ENCODE measurements at regions not wholly inside any gene's neighbourhood (a gene's known extent, or its start where the extent isn't known, plus 50 kb on each side); places are given as distances from the start of the nearest gene placed in this dataset.
"Not testable (repeated sequence)": the region's sequence is repeated elsewhere in the genome, so short reads cannot be mapped to it uniquely, and the experiment has no call there.

DNA sequence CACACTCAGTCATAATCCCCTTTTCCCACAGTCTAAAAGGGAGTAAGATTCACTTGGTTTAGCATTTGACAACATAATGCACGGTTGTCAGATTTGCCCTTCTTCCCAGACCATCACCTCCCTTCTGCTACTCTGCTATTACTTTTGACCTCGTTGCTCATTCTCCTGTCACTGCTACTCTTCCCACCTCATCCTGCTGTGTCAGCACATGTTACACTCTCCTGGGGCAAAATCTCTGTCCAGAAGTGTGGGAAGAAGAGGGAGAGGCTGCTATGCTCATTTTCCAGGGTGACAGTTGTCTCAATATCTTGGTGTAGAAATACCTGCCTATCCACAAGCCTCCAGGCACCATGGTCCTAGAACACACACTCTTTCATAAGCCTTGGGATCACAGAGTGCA lies 449.9 kb upstream of the PIK3R1 start:
- Histone ChIP-seq H3K9me3 (ENCODE audit: low read depth) (no peaks in the 10 kb centered on the region), H3K27ac (no peak overlapping the region), H4K20me1 (ENCODE audit: insufficient read depth, poor library complexity, severe bottlenecking) (no peaks in the 10 kb centered on the region), H2AFZ (no peak overlapping the region), H3K4me3 (no peak overlapping the region), H3K4me2 (no peak overlapping the region), H3K36me3 (replicated peaks; ENCODE audit: insufficient read depth, low read depth) (no peaks in the 10 kb centered on the region), H3K79me2 (no peaks in the 10 kb centered on the region), H3K9me2 (replicated peaks; ENCODE audit: insufficient read depth) (no peaks in the 10 kb centered on the region), H3K4me1 (ENCODE audit: insufficient read depth) (peaks cover 9% of the 10 kb centered on the region), H3K27me3 (no peaks in the 10 kb centered on the region)
- TF ChIP-seq EZH2 (IDR thresholded peaks at IDR 0.05; ENCODE audit: borderline replicate concordance) (no peak), EZH2phosphoT487 (IDR thresholded peaks at IDR 0.05; ENCODE audit: low read depth, severe bottlenecking, unreplicated experiment) (no peak)
- TF ChIP-seq, protein P1, sequence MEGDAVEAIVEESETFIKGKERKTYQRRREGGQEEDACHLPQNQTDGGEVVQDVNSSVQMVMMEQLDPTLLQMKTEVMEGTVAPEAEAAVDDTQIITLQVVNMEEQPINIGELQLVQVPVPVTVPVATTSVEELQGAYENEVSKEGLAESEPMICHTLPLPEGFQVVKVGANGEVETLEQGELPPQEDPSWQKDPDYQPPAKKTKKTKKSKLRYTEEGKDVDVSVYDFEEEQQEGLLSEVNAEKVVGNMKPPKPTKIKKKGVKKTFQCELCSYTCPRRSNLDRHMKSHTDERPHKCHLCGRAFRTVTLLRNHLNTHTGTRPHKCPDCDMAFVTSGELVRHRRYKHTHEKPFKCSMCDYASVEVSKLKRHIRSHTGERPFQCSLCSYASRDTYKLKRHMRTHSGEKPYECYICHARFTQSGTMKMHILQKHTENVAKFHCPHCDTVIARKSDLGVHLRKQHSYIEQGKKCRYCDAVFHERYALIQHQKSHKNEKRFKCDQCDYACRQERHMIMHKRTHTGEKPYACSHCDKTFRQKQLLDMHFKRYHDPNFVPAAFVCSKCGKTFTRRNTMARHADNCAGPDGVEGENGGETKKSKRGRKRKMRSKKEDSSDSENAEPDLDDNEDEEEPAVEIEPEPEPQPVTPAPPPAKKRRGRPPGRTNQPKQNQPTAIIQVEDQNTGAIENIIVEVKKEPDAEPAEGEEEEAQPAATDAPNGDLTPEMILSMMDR (IDR thresholded peaks at IDR 0.05; ENCODE audit: poor library complexity), result no peak
- 78% methylated on average over 2 of the region's 2 CpGs for WGBS (ENCODE audit: low lambda C conversion rate, missing lambda C conversion rate)
- no peak for DNase-seq (ENCODE audit: low spot score)

DNA sequence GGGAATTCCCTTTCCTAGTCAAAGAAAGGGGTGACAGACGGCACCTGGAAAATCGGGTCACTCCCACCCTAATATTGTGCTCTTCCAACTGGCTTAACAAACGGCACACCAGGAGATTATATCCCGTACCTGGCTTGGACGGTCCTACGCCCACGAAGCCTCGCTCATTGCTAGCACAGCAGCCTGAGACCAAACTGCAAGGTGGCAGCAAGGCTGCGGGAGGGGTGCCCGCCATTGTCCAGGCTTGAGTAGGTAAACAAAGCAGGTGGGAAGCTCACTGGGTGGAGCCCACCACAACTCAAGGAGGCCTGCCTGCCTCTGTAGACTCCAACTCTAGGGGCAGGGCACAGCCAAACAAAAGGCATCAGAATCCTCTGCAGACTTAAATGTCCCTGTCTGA lies 457.8 kb upstream of the PIK3R1 start:
- not testable (repeated sequence) for H3K9me2 ChIP-seq (replicated peaks; ENCODE audit: insufficient read depth); H3K27me3 ChIP-seq; H3K79me2 ChIP-seq; H4K20me1 ChIP-seq (ENCODE audit: insufficient read depth, poor library complexity, severe bottlenecking); H3K4me2 ChIP-seq; DNase-seq (ENCODE audit: low spot score); H3K9me3 ChIP-seq (ENCODE audit: low read depth); H3K4me1 ChIP-seq (ENCODE audit: insufficient read depth); H3K4me3 ChIP-seq; H3K27ac ChIP-seq; H3K36me3 ChIP-seq (replicated peaks; ENCODE audit: insufficient read depth, low read depth); H2AFZ ChIP-seq
- 98% methylated on average over 10 of the region's 10 CpGs for WGBS (ENCODE audit: low lambda C conversion rate, missing lambda C conversion rate)

DNA sequence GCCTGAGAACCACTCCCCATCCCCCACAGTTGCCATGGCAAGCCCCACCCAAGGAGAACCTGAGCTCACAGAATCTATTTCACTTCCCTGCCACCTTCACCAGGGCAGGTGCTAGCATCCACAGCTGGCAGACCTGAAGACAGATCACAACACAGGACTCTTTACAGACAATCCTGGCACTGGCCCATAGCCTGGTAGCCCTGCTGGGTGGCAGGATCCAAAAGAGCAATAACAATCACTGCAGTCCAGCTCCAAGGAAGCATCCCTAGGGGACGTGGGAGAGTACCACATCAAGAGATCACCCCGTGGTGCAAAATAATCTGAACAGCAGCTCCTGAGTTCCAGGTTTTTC lies 463.2 kb upstream of the PIK3R1 start:
- no peak overlapping the region for H3K4me2 ChIP-seq
- DNase-seq (ENCODE audit: low spot score), result no peak
- H3K36me3 ChIP-seq (replicated peaks; ENCODE audit: insufficient read depth, low read depth), result no peaks in the 10 kb centered on the region
- no peaks in the 10 kb centered on the region for H4K20me1 ChIP-seq (ENCODE audit: insufficient read depth, poor library complexity, severe bottlenecking)
- H2AFZ ChIP-seq, result no peak overlapping the region
- no peaks in the 10 kb centered on the region for H3K27me3 ChIP-seq
- no peaks in the 10 kb centered on the region for H3K4me1 ChIP-seq (ENCODE audit: insufficient read depth)
- no peaks in the 10 kb centered on the region for H3K79me2 ChIP-seq
- TF ChIP-seq, protein P1 (IDR thresholded peaks at IDR 0.05; ENCODE audit: poor library complexity), result no peak
- TF ChIP-seq EZH2phosphoT487 (IDR thresholded peaks at IDR 0.05; ENCODE audit: low read depth, severe bottlenecking, unreplicated experiment), result no peak
- H3K9me2 ChIP-seq (replicated peaks; ENCODE audit: insufficient read depth), result no peaks in the 10 kb centered on the region
- WGBS (ENCODE audit: low lambda C conversion rate, missing lambda C conversion rate), result 88% methylated on average over 2 of the region's 2 CpGs
- peaks cover under 1% of the 10 kb centered on the region for H3K9me3 ChIP-seq (ENCODE audit: low read depth)
- no peak overlapping the region for H3K4me3 ChIP-seq
- H3K27ac ChIP-seq, result no peak overlapping the region

DNA sequence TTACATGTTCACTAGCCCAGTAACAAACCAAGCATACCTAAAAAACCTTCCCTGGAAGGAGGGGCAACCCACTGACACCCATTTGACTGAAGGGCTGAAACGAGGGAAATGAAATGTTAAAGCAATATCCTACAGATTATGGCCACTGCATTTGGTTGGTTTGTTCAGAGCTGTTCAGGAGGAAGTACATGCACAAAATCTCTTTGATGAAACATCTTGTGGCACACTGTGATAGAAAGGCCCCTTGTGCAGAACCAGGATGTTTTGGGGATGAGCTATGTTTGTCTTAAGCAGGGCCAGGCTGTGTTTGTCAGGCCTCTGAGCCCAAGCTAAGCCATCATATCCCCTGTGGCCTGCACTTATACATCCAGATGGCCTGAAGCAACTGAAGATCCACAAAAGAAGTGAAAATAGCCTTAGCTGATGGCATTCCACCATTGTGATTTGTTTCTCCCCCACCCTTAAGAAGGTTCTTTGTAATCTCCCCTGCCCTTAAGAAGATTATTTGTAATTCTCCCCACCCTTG lies 467.3 kb upstream of the PIK3R1 start:
- Histone ChIP-seq H3K36me3 (replicated peaks; ENCODE audit: insufficient read depth, low read depth) (no peaks in the 10 kb centered on the region), H4K20me1 (ENCODE audit: insufficient read depth, poor library complexity, severe bottlenecking) (no peaks in the 10 kb centered on the region)
- 60% methylated on average over 1 of the region's 1 CpG for WGBS (ENCODE audit: low lambda C conversion rate, missing lambda C conversion rate)

More for the DNA sequence above, 467.3 kb upstream of the PIK3R1 start:
- no peak for DNase-seq (ENCODE audit: low spot score)
- no peaks in the 10 kb centered on the region for H3K9me2 ChIP-seq (replicated peaks; ENCODE audit: insufficient read depth)
- H2AFZ ChIP-seq, result no peak overlapping the region
- H3K27me3 ChIP-seq, result no peaks in the 10 kb centered on the region
- no peak for TF ChIP-seq EZH2phosphoT487 (IDR thresholded peaks at IDR 0.05; ENCODE audit: low read depth, severe bottlenecking, unreplicated experiment)
- no peak for TF ChIP-seq EZH2 (IDR thresholded peaks at IDR 0.05; ENCODE audit: borderline replicate concordance)
- TF ChIP-seq, protein P1 (IDR thresholded peaks at IDR 0.05; ENCODE audit: poor library complexity), result no peak
- H3K27ac ChIP-seq, result no peak overlapping the region
- H3K4me1 ChIP-seq (ENCODE audit: insufficient read depth), result peaks cover 4% of the 10 kb centered on the region
- H3K79me2 ChIP-seq, result no peaks in the 10 kb centered on the region
- H3K4me2 ChIP-seq, result no peak overlapping the region
- no peak overlapping the region for H3K4me3 ChIP-seq
- H3K9me3 ChIP-seq (ENCODE audit: low read depth), result peaks cover 9% of the 10 kb centered on the region

Measured in hepatocyte (in vitro differentiated cells).